ENCODE measurements at regions not wholly inside any gene's neighbourhood (a gene's known extent, or its start where the extent isn't known, plus 50 kb on each side); places are given as distances from the start of the nearest gene placed in this dataset.

DNA sequence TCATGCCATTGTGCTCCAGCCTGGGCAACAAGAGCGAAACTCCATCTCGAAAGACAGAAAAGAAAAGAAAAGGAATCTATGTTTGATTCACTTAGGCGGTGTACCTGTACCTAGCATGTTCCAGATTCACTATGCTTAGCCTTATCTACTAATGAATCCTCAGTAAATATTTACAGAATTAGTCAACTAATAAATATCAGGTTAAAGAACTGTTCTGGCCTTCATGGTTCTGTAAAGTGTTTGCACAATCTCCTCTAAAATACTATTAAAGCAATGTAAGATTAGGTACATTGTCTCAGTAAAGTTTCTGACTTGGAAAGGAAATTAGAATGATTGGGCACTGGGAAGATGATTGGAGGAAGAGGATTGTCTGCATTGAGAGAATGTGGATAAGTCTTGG is 2770.4 kb downstream of the PCDH9 start:
- no peaks in the 10 kb centered on the region for H3K4me1 ChIP-seq (ENCODE audit: control insufficient read depth, insufficient read depth, low read length)
- no peak for DNase-seq

More for the DNA sequence above, 2770.4 kb downstream of the PCDH9 start:
- no peak overlapping the region for H4K91ac ChIP-seq (ENCODE audit: insufficient read depth, low read depth, low read length)
- ChIA-PET CTCF (no interaction called here), POLR2A (ENCODE audit: unreplicated experiment) (no interaction called here)
- H3K4ac ChIP-seq (ENCODE audit: low read depth, low read length) = no peak overlapping the region
- H4K5ac ChIP-seq (ENCODE audit: low read depth, low read length) = no peak overlapping the region
- in situ Hi-C loops (cut with MboI; ENCODE audit: low sequenced_read_pairs) (no loop called here), dilution Hi-C loops (cut with HindIII; ENCODE audit: low sequenced_read_pairs, unreplicated experiment) (no loop called here), intact Hi-C loops (cut with micrococcal nuclease) (loop anchor here (10.0 kb wide), 2 partner anchors 305 to 1335 kb away; no protein-coding TSS in a partner anchor)
- H3K18ac ChIP-seq (ENCODE audit: low read depth, low read length) = no peak overlapping the region
- no peak overlapping the region for H2BK5ac ChIP-seq (ENCODE audit: low read depth, low read length, poor library complexity, severe bottlenecking)
- no peak overlapping the region for H2BK20ac ChIP-seq (ENCODE audit: low read depth, low read length)
- no peak overlapping the region for H3K4me2 ChIP-seq (ENCODE audit: low read depth, low read length)
- no peak overlapping the region for H2BK120ac ChIP-seq (ENCODE audit: low read depth, low read length)
- H3K36me3 ChIP-seq (ENCODE audit: control insufficient read depth, insufficient read depth, low read length) = no peaks in the 10 kb centered on the region
- H2AFZ ChIP-seq (replicated peaks; ENCODE audit: low read length, poor library complexity) = no peak overlapping the region
- H3K27ac ChIP-seq (ENCODE audit: insufficient read depth, low read length) = no peak overlapping the region
- H3K79me1 ChIP-seq (ENCODE audit: low read depth in 1 of 2, low read length in 2 of 2) = no peaks in the 10 kb centered on the region
- ATAC-seq (ENCODE audit: low read depth) = no peak
- H3K9me3 ChIP-seq (ENCODE audit: control insufficient read depth, insufficient read depth, low read length) = no peaks in the 10 kb centered on the region
- no TSS peak for BruUV-seq (replicated peaks)
- H2AK5ac ChIP-seq (ENCODE audit: low read depth, low read length) = no peak overlapping the region
- no peak overlapping the region for H3K9ac ChIP-seq (ENCODE audit: low read depth, low read length)
- H2BK15ac ChIP-seq (ENCODE audit: low read depth, low read length) = no peak overlapping the region
- no peak overlapping the region for H3K56ac ChIP-seq (ENCODE audit: extremely low read depth, insufficient read depth, low read length)
- no peak overlapping the region for H3K23ac ChIP-seq (ENCODE audit: low read depth, low read length)
- no peak overlapping the region for H4K8ac ChIP-seq (ENCODE audit: low read depth in 2 of 2, low read length in 2 of 2)
- H4K20me1 ChIP-seq (ENCODE audit: insufficient read depth, low read length) = no peaks in the 10 kb centered on the region
- no peaks in the 10 kb centered on the region for H3K9me1 ChIP-seq (ENCODE audit: insufficient read depth, low read length)
- no peak overlapping the region for H3K14ac ChIP-seq (replicated peaks; ENCODE audit: low read depth, low read length)
- no peak overlapping the region for H2AK9ac ChIP-seq (replicated peaks; ENCODE audit: low read depth, low read length, poor library complexity)
- TF ChIP-seq MAZ (IDR thresholded peaks at IDR 0.05; ENCODE audit: borderline replicate concordance, low read depth, low read length) (no peak), RCOR1 (IDR thresholded peaks at IDR 0.05; ENCODE audit: insufficient replicate concordance, low read length) (no peak), CHD1 (IDR thresholded peaks at IDR 0.05; ENCODE audit: low read depth, low read length) (no peak), RAD21 (IDR thresholded peaks at IDR 0.05; ENCODE audit: low read length) (no peak), NFE2L2 (IDR thresholded peaks at IDR 0.05; ENCODE audit: low read depth, low read length) (no peak), USF2 (IDR thresholded peaks at IDR 0.05; ENCODE audit: low read depth, low read length) (no peak), CEBPB (IDR thresholded peaks at IDR 0.05; ENCODE audit: low read depth, low read length) (no peak), MXI1 (IDR thresholded peaks at IDR 0.05; ENCODE audit: borderline replicate concordance, low read depth, low read length) (no peak), FOS (IDR thresholded peaks at IDR 0.05; ENCODE audit: low read depth, low read length) (no peak), POLR2A (IDR thresholded peaks at IDR 0.05; ENCODE audit: low read depth, low read length) (no peak), RFX5 (IDR thresholded peaks at IDR 0.05; ENCODE audit: low read depth, low read length) (no peak)
- TF ChIP-seq, protein P1, sequence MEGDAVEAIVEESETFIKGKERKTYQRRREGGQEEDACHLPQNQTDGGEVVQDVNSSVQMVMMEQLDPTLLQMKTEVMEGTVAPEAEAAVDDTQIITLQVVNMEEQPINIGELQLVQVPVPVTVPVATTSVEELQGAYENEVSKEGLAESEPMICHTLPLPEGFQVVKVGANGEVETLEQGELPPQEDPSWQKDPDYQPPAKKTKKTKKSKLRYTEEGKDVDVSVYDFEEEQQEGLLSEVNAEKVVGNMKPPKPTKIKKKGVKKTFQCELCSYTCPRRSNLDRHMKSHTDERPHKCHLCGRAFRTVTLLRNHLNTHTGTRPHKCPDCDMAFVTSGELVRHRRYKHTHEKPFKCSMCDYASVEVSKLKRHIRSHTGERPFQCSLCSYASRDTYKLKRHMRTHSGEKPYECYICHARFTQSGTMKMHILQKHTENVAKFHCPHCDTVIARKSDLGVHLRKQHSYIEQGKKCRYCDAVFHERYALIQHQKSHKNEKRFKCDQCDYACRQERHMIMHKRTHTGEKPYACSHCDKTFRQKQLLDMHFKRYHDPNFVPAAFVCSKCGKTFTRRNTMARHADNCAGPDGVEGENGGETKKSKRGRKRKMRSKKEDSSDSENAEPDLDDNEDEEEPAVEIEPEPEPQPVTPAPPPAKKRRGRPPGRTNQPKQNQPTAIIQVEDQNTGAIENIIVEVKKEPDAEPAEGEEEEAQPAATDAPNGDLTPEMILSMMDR (conservative IDR thresholded peaks at IDR 0.05; ENCODE audit: low read depth, low read length) = no peak
- TF ChIP-seq, protein P2, sequence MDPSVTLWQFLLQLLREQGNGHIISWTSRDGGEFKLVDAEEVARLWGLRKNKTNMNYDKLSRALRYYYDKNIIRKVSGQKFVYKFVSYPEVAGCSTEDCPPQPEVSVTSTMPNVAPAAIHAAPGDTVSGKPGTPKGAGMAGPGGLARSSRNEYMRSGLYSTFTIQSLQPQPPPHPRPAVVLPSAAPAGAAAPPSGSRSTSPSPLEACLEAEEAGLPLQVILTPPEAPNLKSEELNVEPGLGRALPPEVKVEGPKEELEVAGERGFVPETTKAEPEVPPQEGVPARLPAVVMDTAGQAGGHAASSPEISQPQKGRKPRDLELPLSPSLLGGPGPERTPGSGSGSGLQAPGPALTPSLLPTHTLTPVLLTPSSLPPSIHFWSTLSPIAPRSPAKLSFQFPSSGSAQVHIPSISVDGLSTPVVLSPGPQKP (IDR thresholded peaks at IDR 0.05; ENCODE audit: borderline replicate concordance, low read depth, low read length) = no peak
- H3K4me3 ChIP-seq (ENCODE audit: insufficient read depth, low read depth, low read length) = no peak overlapping the region
- no CpG with 5 or more reads among the region's 3 CpGs for WGBS, 2 experiments (ENCODE audit: extremely low coverage in 2 of 2, insufficient read length in 1 of 2)
- H3K27me3 ChIP-seq (ENCODE audit: control insufficient read depth, insufficient read depth, low read length) = no peaks in the 10 kb centered on the region
